AG04450 (cell line): ENCODE measurements at regions not wholly inside any gene's neighbourhood (a gene's known extent, or its start where the extent isn't known, plus 50 kb on each side); places are given as distances from the start of the nearest gene placed in this dataset.

ENCODE experiments used
- CTCF ChIA-PET: fragments of 300-600, 350-600 bp; formaldehyde crosslinking; extraction: SDS; loops from one replicate; lab custom pipeline; 2022; ENCODE audit warnings: antibody characterized with exemption, inconsistent platforms; lab: Charles Lee
- POLR2A ChIA-PET: fragments of 350-600 bp; formaldehyde crosslinking; extraction: SDS; loops from one replicate; lab custom pipeline; 2021; ENCODE audit warnings: antibody characterized with exemption, inconsistent platforms; lab: Yijun Ruan, JAX
- DNase-seq: peaks from one replicate; pipeline ENCODE4 v3.0.0-alpha.2; 2011; ENCODE audit warnings: low read depth, low spot score
- H3K27ac ChIP-seq: one replicate; pipeline ENCODE4 v1.5.1; 2012; ENCODE audit warnings: low read depth, low read length, control low read depth
- H3K27me3 ChIP-seq: one replicate; pipeline ENCODE4 v1.6.0; 2012; ENCODE audit warnings: low read length; ENCODE audit not compliant: control insufficient read depth, insufficient read depth
- H3K4me3 ChIP-seq: 2 replicates; pipeline ENCODE4 v1.5.1; 2011; ENCODE audit warnings: mild to moderate bottlenecking, low read depth, low read length, control low read depth
- H3K9me3 ChIP-seq: 2 replicates; pipeline ENCODE4 v1.5.1; 2012; ENCODE audit warnings: low read length; ENCODE audit not compliant: control insufficient read depth, insufficient read depth
- TF ChIP-seq, protein P1 (sequence below): IDR thresholded peaks from 2 replicates; pipeline ENCODE4 v1.5.1; 2011; ENCODE audit warnings: low read depth, low read length, control low read depth, inconsistent platforms

DNA sequence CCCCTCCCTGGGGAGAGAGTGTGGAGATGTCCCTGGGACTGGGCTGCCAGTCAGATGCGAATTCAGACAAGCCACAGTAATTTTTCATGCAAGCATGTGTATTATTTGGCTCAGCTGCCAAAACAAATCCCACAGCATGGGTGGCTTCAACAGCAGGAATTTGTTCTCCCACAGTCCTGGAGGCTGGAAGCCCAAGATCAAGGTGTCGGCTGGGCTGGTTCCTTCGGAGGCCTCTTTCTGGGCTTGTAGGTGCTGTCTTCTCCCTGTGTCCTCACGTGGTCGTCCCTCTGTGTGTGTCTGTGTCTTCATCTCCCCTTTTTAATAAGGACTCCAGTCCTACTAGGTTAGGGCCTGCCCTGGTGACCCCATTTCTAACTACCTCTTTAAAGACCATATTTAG, 91.9 kb upstream of the ACTRT2 start:
- Histone ChIP-seq H3K4me3 (no peak overlapping the region), H3K9me3 (peaks cover 97% of the 10 kb centered on the region), H3K27me3 (no peaks in the 10 kb centered on the region), H3K27ac (no peak overlapping the region)
- POLR2A ChIA-PET: no interaction called here
- no peak for DNase-seq
- TF ChIP-seq, protein P1, sequence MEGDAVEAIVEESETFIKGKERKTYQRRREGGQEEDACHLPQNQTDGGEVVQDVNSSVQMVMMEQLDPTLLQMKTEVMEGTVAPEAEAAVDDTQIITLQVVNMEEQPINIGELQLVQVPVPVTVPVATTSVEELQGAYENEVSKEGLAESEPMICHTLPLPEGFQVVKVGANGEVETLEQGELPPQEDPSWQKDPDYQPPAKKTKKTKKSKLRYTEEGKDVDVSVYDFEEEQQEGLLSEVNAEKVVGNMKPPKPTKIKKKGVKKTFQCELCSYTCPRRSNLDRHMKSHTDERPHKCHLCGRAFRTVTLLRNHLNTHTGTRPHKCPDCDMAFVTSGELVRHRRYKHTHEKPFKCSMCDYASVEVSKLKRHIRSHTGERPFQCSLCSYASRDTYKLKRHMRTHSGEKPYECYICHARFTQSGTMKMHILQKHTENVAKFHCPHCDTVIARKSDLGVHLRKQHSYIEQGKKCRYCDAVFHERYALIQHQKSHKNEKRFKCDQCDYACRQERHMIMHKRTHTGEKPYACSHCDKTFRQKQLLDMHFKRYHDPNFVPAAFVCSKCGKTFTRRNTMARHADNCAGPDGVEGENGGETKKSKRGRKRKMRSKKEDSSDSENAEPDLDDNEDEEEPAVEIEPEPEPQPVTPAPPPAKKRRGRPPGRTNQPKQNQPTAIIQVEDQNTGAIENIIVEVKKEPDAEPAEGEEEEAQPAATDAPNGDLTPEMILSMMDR: no peak
- CTCF ChIA-PET: no interaction called here

- no peak overlapping the region for H3K27ac ChIP-seq
- peaks cover 97% of the 10 kb centered on the region for H3K9me3 ChIP-seq
- TF ChIP-seq, protein P1: no peak
- ChIA-PET POLR2A (no interaction called here), CTCF (no interaction called here)
- no peak for DNase-seq
- H3K27me3 ChIP-seq: no peaks in the 10 kb centered on the region
- H3K4me3 ChIP-seq: no peak overlapping the region
Observed at GRCh38 chr1:2930016-2930815, 91.1 kb upstream of the ACTRT2 start.

- H3K27ac ChIP-seq: no peak overlapping the region
- no peak for DNase-seq
- TF ChIP-seq, protein P1: no peak
- H3K9me3 ChIP-seq: peaks cover 97% of the 10 kb centered on the region
- H3K4me3 ChIP-seq: no peak overlapping the region
- CTCF ChIA-PET: no interaction called here
- H3K27me3 ChIP-seq: no peaks in the 10 kb centered on the region
- POLR2A ChIA-PET: no interaction called here
Observed at GRCh38 chr1:2930913-2931723, 90.1 kb upstream of the ACTRT2 start.

DNA sequence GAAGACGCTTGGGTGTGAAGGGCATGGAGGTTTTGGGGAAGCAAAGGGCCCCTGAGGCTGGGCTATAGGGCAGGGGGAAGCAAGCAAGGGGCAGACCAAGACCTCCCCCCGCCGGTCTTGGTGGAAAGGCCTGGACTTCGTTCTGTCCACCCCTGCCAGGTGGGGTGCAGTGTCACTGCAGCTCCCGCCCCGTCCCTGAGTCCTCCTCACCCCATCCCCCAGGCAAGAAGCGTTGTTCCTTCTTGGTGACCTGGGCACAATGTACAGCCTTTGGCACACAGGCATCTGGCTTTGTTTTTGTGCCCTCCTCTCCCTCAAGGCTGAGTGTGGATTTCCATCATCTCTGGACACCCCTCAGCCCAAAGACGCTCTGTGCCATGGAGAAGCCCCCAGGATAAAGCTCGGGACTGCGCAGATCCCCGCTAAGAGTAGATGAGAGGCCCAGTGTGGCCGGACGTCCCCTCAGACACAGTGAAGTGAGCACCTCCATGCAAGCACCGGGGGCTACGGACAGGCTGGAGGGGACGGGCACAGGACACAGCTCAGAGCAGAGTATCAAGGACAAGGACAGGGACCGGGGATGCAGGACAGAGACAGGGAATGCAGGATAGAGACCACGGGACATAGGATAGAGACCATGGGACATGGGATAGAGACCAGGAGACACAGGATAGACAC, 89.4 kb upstream of the ACTRT2 start:
- no peak for DNase-seq
- Histone ChIP-seq H3K9me3 (peaks cover 97% of the 10 kb centered on the region), H3K27ac (no peak overlapping the region), H3K4me3 (no peak overlapping the region), H3K27me3 (no peaks in the 10 kb centered on the region)
- TF ChIP-seq, protein P1: no peak
- ChIA-PET POLR2A (no interaction called here), CTCF (no interaction called here)
